Tibial nerve (tissue), 4 donors: ENCODE measurements at regions not wholly inside any gene's neighbourhood (a gene's known extent, or its start where the extent isn't known, plus 50 kb on each side); places are given as distances from the start of the nearest gene placed in this dataset.

ENCODE experiments used
- DNase-seq, 2 donors: peaks; one replicate each; pipeline ENCODE4 v3.0.0-alpha.2; 2019; ENCODE audit warnings: low spot score in 2 of 2
- H3K27ac ChIP-seq, 4 donors: fragments of 200-600 bp; sonication (generic) in 3 of 4; one replicate each; pipeline ENCODE4 v1.5.1; 2017 to 2019; ENCODE audit warnings: mild to moderate bottlenecking in 1 of 4
- H3K27me3 ChIP-seq, 2 donors: fragments of 200-600 bp; sonication (generic) in 1 of 2; one replicate each; pipeline versions ENCODE4 v1.5.1 to v1.6.0; 2017 to 2019
- H3K36me3 ChIP-seq, 3 donors: fragments of 200-600 bp; sonication (generic); one replicate each; pipeline ENCODE4 v1.5.1; 2018 to 2019
- H3K4me1 ChIP-seq, 4 donors: fragments of 200-600 bp; sonication (generic) in 3 of 4; one replicate each; pipeline ENCODE4 v1.5.1; 2017 to 2019
- H3K4me3 ChIP-seq, 4 donors: fragments of 200-600 bp; sonication (generic) in 3 of 4; one replicate each; pipeline ENCODE4 v1.5.1; 2017 to 2019; ENCODE audit warnings: mild to moderate bottlenecking in 1 of 4, moderate library complexity in 1 of 4
- H3K9me3 ChIP-seq, 4 donors: fragments of 200-600 bp; sonication (generic) in 3 of 4; one replicate each; pipeline ENCODE4 v1.5.1; 2017 to 2019
- CTCF ChIP-seq, 5 experiments: fragments of 200-600 bp in 3 of 5; fragments of 450-650 bp in 2 of 5; sonication (generic) in 3 of 5; IDR thresholded peaks; one replicate each; pipeline ENCODE4 v1.5.1; 2016 to 2019; ENCODE audit warnings: antibody characterized with exemption in 5 of 5, mild to moderate bottlenecking in 3 of 5, moderate library complexity in 2 of 5
- EP300 ChIP-seq, 2 donors: sonication (generic); formaldehyde crosslinking; IDR thresholded peaks; one replicate each; pipeline ENCODE4 v1.6.1; 2017; ENCODE audit warnings: antibody characterized with exemption in 2 of 2, mild to moderate bottlenecking in 1 of 2
- POLR2A ChIP-seq, 2 donors: fragments of 450-650 bp; IDR thresholded peaks; one replicate each; pipeline ENCODE4 v1.6.1; 2017; ENCODE audit warnings: antibody characterized with exemption in 2 of 2, mild to moderate bottlenecking in 2 of 2, moderate library complexity in 2 of 2
- WGBS, 2 donors: methylation state at CpG; one replicate each; pipeline ENCODE4 v1.1.5; 2018; 5-methylcytosine and 5-hydroxymethylcytosine counted together

GRCh38 chr6:74061201-74061600 lies 365.2 kb downstream of the CD109 start:
- no peak for TF ChIP-seq CTCF (IDR thresholded peaks at IDR 0.05)
- TF ChIP-seq POLR2A (IDR thresholded peaks at IDR 0.05), result no peak
- Histone ChIP-seq H3K27me3 (no peaks in the 10 kb centered on the region), H3K36me3 (no peaks in the 10 kb centered on the region), H3K4me1 (no peaks in the 10 kb centered on the region), H3K27ac (no peak overlapping the region), H3K4me3 (no peak overlapping the region), H3K9me3 (no peaks in the 10 kb centered on the region)
- WGBS, 2 donors, result 40 to 82% methylated on average over 1 of the region's 1 CpG
- DNase-seq, result no peak

GRCh38 chr6:74060354-74060753 lies 364.4 kb downstream of the CD109 start:
- no peaks in the 10 kb centered on the region for H3K9me3 ChIP-seq
- H3K4me3 ChIP-seq, result no peak overlapping the region
- DNase-seq, result no peak
- no peaks in the 10 kb centered on the region for H3K36me3 ChIP-seq
- TF ChIP-seq EP300 (IDR thresholded peaks at IDR 0.05) (no peak), CTCF (IDR thresholded peaks at IDR 0.05) (no peak), POLR2A (IDR thresholded peaks at IDR 0.05) (no peak)
- WGBS, 2 donors, result 89 to 91% methylated on average over 2 of the region's 2 CpGs
- no peaks in the 10 kb centered on the region for H3K4me1 ChIP-seq
- H3K27ac ChIP-seq, result no peak overlapping the region
- no peaks in the 10 kb centered on the region for H3K27me3 ChIP-seq

GRCh38 chr6:74058606-74059005 lies 362.6 kb downstream of the CD109 start:
- 62 to 76% methylated on average over 2 of the region's 2 CpGs for WGBS, 2 donors
- H3K27ac ChIP-seq, result no peak overlapping the region
- H3K27me3 ChIP-seq, result no peaks in the 10 kb centered on the region
- DNase-seq, result no peak
- H3K36me3 ChIP-seq, result no peaks in the 10 kb centered on the region
- no peak overlapping the region for H3K4me3 ChIP-seq
- no peak for TF ChIP-seq CTCF (IDR thresholded peaks at IDR 0.05)
- TF ChIP-seq POLR2A (IDR thresholded peaks at IDR 0.05), result no peak
- no peak for TF ChIP-seq EP300 (IDR thresholded peaks at IDR 0.05)
- no peaks in the 10 kb centered on the region for H3K4me1 ChIP-seq
- no peaks in the 10 kb centered on the region for H3K9me3 ChIP-seq

GRCh38 chr6:74057326-74057725 lies 361.3 kb downstream of the CD109 start:
- Histone ChIP-seq H3K4me1 (no peaks in the 10 kb centered on the region), H3K4me3 (no peak overlapping the region), H3K9me3 (no peaks in the 10 kb centered on the region), H3K36me3 (no peaks in the 10 kb centered on the region), H3K27ac (no peak overlapping the region), H3K27me3 (no peaks in the 10 kb centered on the region)
- DNase-seq, result no peak
- no peak for TF ChIP-seq EP300 (IDR thresholded peaks at IDR 0.05)
- TF ChIP-seq CTCF (IDR thresholded peaks at IDR 0.05), result no peak
- no peak for TF ChIP-seq POLR2A (IDR thresholded peaks at IDR 0.05)
- 84 to 85% methylated on average over 2 of the region's 2 CpGs for WGBS, 2 donors

GRCh38 chr6:74054190-74054589 lies 358.2 kb downstream of the CD109 start:
- no peak for DNase-seq
- Histone ChIP-seq H3K27ac (no peak overlapping the region), H3K36me3 (no peaks in the 10 kb centered on the region), H3K4me1 (no peaks in the 10 kb centered on the region), H3K4me3 (no peak overlapping the region), H3K27me3 (no peaks in the 10 kb centered on the region), H3K9me3 (no peaks in the 10 kb centered on the region)
- TF ChIP-seq EP300 (IDR thresholded peaks at IDR 0.05) (no peak), CTCF (IDR thresholded peaks at IDR 0.05) (no peak), POLR2A (IDR thresholded peaks at IDR 0.05) (no peak)
